GM18526 (cell line): ENCODE measurements at regions not wholly inside any gene's neighbourhood (a gene's known extent, or its start where the extent isn't known, plus 50 kb on each side); places are given as distances from the start of the nearest gene placed in this dataset.
A peak's percentile ranks its signal among the peaks of the same experiment; 100 is the strongest.

Experiments
- POLR2A ChIP-seq: IDR thresholded peaks from 3 replicates; pipeline ENCODE4 v1.6.1; 2011; ENCODE audit not compliant: insufficient read length; ENCODE audit errors: extremely low read depth

DNA sequence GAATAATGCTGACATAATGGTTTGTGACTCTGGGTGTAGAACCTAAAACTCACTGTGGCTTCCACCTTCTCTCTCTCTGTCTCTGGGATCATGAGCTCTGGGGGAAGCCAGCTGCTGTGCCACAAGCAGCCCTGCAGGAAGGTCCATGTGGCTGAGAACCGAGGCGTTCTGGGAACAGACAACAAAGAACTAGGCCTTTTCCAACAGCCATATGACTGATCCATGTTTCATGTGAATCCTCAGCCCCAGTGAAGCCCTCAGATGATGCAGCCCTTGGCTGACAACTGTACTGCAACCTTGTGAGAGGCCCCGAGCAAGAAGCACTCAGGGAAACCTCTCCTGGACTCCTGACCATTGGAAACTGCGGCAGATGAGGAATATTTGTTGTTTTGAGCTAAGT lies 56.6 kb downstream of the HLA-G start:
- TF ChIP-seq POLR2A = no peak

DNA sequence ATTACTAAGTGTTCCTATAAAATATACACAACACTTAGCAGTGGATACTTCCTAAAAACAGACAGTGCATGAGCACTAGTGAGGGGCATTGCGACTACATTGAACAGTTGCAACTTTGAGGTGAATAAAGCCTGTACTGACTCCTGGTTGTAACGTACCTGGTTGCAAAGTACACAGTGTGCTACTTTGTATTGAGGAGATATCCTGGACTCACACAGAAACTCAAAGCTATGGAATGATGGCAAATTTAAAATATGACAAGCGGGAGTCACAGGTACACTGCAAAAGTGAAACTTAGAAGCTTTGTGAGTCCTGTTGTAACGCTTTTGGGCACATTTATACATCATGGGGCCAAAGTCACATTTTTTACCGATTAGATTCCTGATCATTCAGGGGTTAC lies 55.6 kb upstream of the HLA-A start:
- no peak for TF ChIP-seq POLR2A

DNA sequence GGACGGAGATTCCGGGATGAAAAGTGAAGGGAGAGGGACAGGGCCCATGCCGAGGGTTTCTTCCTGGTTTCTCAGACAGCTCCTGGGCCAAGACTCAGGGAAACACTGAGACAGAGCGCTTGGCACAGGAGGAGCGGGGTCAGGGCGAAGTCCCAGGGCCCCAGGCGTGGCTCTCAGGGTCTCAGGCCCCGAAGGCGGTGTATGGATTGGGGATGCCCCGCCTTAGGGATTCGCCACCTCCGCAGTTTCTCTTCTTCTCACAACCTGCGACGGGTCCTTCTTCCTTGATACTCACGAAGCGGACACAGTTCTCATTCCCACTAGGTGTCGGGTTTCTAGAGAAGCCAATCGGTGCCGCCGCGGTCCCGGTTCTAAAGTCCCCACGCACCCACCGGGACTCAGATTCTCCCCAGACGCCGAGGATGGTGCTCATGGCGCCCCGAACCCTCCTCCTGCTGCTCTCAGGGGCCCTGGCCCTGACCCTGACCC lies 55.0 kb upstream of the HLA-A start:
- TF ChIP-seq POLR2A = peak; percentile 10

DNA sequence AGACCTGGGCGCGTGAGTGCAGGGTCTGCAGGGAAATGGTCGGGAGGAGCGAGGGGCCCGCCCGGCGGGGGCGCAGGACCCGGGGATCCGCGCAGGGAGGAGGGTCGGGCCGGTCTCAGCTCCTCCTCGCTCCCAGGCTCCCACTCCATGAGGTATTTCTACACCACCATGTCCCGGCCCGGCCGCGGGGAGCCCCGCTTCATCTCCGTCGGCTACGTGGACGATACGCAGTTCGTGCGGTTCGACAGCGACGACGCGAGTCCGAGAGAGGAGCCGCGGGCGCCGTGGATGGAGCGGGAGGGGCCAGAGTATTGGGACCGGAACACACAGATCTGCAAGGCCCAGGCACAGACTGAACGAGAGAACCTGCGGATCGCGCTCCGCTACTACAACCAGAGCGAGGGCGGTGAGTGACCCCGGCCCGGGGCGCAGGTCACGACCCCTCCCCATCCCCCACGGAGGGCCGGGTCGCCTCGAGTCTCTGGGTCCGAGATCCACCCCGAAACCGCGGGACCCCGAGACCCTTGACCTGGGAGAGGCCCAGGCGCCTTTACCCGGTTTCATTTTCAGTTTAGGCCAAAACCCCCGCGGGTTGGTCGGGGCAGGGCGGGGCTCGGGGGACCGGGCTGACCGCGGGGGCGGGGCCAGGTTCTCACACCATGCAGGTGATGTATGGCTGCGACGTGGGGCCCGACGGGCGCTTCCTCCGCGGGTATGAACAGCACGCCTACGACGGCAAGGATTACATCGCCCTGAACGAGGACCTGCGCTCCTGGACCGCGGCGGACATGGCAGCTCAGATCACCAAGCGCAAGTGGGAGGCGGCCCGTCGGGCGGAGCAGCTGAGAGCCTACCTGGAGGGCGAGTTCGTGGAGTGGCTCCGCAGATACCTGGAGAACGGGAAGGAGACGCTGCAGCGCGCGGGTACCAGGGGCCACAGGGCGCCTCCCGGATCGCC lies 54.2 kb upstream of the HLA-A start:
- peak; percentile 37 for TF ChIP-seq POLR2A
